Psoas muscle (tissue), 7 donors: ENCODE measurements at regions not wholly inside any gene's neighbourhood (a gene's known extent, or its start where the extent isn't known, plus 50 kb on each side); places are given as distances from the start of the nearest gene placed in this dataset.

Experiments used
- ATAC-seq, 4 donors: fragments of 200-7000 bp; cut with Tn5 transposase; one replicate each; pipeline ENCODE4 v1.9.1; 2020; ENCODE audit warnings: moderate library complexity in 3 of 4, mild to moderate bottlenecking in 2 of 4
- DNase-seq, 2 donors: peaks; one replicate each; pipeline ENCODE4 v3.0.0-alpha.2; 2020
- H3K27ac ChIP-seq: fragments of 200-600 bp; one replicate; pipeline ENCODE4 v1.8.0; 2022
- H3K27me3 ChIP-seq, 3 donors: fragments of 200-600 bp in 1 of 3; one replicate each; pipeline versions ENCODE4 v1.6.1 to v1.8.0; 2013 to 2022; ENCODE audit warnings: low read length in 2 of 3, mild to moderate bottlenecking in 2 of 3, moderate library complexity in 1 of 3; ENCODE audit not compliant: insufficient read depth in 3 of 3
- H3K36me3 ChIP-seq, 2 donors: fragments of 200-600 bp in 1 of 2; one replicate each; pipeline versions ENCODE4 v1.6.1 to v1.8.0; 2013 to 2022; ENCODE audit warnings: low read depth in 1 of 2, mild to moderate bottlenecking in 1 of 2, moderate library complexity in 1 of 2; ENCODE audit not compliant: insufficient read depth in 1 of 2
- H3K4me1 ChIP-seq: fragments of 200-600 bp; one replicate; pipeline ENCODE4 v1.8.0; 2022
- H3K4me3 ChIP-seq: fragments of 200-600 bp; one replicate; pipeline ENCODE4 v1.8.0; 2022; ENCODE audit warnings: mild to moderate bottlenecking
- H3K9me3 ChIP-seq: fragments of 200-600 bp; one replicate; pipeline ENCODE4 v1.8.0; 2022
- WGBS, 3 donors: extraction: QIAGEN DNeasy Blood & Tissue Kit; methylation state at CpG; one replicate each; pipeline versions ENCODE4 v1.1.6 to v1.1.7; 2013; 5-methylcytosine and 5-hydroxymethylcytosine counted together
- intact Hi-C, 2 donors: fragments of 100-400 bp; cut with DNase I; formaldehyde crosslinking; loops; one replicate each; pipeline versions ENCODE4 v1.11.0 to v1.14.2; 2022
- TF ChIP-seq, protein P1 (sequence below): fragments of 200-600 bp; IDR thresholded peaks from one replicate; pipeline ENCODE4 v1.8.0; 2022; ENCODE audit warnings: antibody characterized with exemption
- donor health status: healthy with polysubstance abuse.
- donor health status: DM: no; HTN: no; CAD: no; lungs with moderate emphysema.
- donor health status: Bipolar disorder and iron deficiency.
- donor health status: healthy.
- donor health status: DM: yes; HTN: yes; CAD: no.
- donor health status: DM: no; HTN: no; CAD: no.
- donor health status: DM: yes; HTN: yes; CAD: no.

DNA sequence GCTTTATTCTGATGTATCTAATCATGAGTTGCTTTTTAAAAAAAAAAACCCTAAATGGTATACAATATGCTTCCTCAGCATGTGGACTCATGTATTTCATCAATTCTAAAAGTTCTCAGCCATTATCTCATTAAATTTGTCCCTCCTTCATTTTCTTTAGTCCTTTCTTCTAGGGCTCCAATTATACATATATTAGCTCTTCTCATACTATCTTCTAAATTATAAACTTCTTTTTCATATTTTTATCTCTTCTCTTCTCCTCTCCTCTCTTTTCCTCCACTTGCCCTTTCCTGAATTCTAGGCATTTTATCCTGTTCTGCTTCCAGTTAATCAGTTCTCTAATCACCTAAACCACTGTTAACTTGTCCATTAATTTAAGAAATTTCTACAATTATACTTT, 55.0 kb upstream of the IL33 start:
- DNase-seq (no peak), ATAC-seq (no peak)
- Histone ChIP-seq H3K9me3 (peaks cover 29% of the 10 kb centered on the region), H3K27me3 (no peaks in the 10 kb centered on the region), H3K4me3 (no peak overlapping the region), H3K4me1 (no peaks in the 10 kb centered on the region), H3K27ac (no peak overlapping the region), H3K36me3 (no peaks in the 10 kb centered on the region)
- intact Hi-C loops, result no loop called here
- TF ChIP-seq, protein P1, sequence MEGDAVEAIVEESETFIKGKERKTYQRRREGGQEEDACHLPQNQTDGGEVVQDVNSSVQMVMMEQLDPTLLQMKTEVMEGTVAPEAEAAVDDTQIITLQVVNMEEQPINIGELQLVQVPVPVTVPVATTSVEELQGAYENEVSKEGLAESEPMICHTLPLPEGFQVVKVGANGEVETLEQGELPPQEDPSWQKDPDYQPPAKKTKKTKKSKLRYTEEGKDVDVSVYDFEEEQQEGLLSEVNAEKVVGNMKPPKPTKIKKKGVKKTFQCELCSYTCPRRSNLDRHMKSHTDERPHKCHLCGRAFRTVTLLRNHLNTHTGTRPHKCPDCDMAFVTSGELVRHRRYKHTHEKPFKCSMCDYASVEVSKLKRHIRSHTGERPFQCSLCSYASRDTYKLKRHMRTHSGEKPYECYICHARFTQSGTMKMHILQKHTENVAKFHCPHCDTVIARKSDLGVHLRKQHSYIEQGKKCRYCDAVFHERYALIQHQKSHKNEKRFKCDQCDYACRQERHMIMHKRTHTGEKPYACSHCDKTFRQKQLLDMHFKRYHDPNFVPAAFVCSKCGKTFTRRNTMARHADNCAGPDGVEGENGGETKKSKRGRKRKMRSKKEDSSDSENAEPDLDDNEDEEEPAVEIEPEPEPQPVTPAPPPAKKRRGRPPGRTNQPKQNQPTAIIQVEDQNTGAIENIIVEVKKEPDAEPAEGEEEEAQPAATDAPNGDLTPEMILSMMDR, result no peak

DNA sequence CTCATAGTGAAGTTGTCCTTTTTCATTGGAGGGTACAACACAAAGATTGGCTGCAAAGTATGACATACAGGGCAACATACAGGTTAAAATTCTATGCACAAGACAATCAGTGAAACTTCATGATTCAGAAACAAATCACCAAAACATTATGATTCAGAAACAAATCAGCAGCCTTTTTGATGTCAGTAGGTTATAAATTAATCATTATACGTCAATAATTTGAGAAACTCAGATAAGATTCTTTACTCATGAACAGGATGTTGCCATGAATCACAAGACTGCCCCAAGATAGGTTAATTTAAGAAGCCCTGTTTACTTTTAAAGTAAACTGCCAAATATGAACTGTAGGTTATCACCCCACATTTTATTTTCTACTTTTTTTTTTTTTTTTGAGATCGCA, 62.2 kb upstream of the IL33 start:
- Histone ChIP-seq H3K27me3 (no peaks in the 10 kb centered on the region), H3K36me3 (no peaks in the 10 kb centered on the region), H3K27ac (no peak overlapping the region), H3K4me1 (no peaks in the 10 kb centered on the region), H3K9me3 (peaks cover 5% of the 10 kb centered on the region), H3K4me3 (no peak overlapping the region)
- TF ChIP-seq, protein P1, result no peak
- WGBS, 3 donors, result 87 to 94% (median 93%) methylated on average over 2 of the region's 2 CpGs
- intact Hi-C loops, result no loop called here
- DNase-seq (no peak), ATAC-seq (no peak)

- ATAC-seq (no peak), DNase-seq (no peak)
- intact Hi-C loops, result no loop called here
- TF ChIP-seq, protein P1, result no peak
- Histone ChIP-seq H3K4me1 (no peaks in the 10 kb centered on the region), H3K27me3 (no peaks in the 10 kb centered on the region), H3K4me3 (no peak overlapping the region), H3K27ac (no peak overlapping the region), H3K9me3 (no peaks in the 10 kb centered on the region), H3K36me3 (no peaks in the 10 kb centered on the region)
- 69 to 79% (median 78%) methylated on average over 4 of the region's 4 CpGs for WGBS, 3 donors
Measured at GRCh38 chr9:6152788-6153187, 62.8 kb upstream of the IL33 start.

DNA sequence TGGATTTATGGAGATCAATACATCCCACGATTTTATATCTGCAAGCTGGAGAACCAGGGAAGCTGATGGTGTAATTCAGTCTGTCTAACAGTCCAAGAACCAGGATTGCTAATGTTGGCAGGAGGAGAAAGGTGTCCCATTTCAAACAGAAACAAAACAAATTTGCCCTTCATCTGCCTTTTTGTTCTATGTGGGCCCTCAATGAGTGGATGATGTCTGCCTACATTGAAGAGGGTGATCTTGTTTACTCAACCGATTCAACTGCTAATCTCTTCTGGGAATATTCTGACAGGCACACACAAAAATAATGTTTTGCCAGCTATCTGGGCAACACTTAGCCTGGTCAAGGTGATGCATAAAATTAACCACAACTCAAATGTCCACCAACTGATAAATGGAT, 65.1 kb upstream of the IL33 start:
- TF ChIP-seq, protein P1, result no peak
- Histone ChIP-seq H3K36me3 (no peaks in the 10 kb centered on the region), H3K27ac (no peak overlapping the region), H3K9me3 (no peaks in the 10 kb centered on the region), H3K4me1 (no peaks in the 10 kb centered on the region), H3K4me3 (no peak overlapping the region), H3K27me3 (no peaks in the 10 kb centered on the region)
- no peak for DNase-seq
- 77 to 82% (median 78%) methylated on average over 2 of the region's 2 CpGs for WGBS, 3 donors
- ATAC-seq, result no peak
- intact Hi-C loops, result no loop called here

- 76 to 87% (median 80%) methylated on average over 9 of the region's 9 CpGs for WGBS, 3 donors
- no peak for ATAC-seq
- Histone ChIP-seq H3K27ac (no peak overlapping the region), H3K36me3 (no peaks in the 10 kb centered on the region), H3K9me3 (no peaks in the 10 kb centered on the region), H3K4me1 (no peaks in the 10 kb centered on the region), H3K4me3 (no peak overlapping the region), H3K27me3 (no peaks in the 10 kb centered on the region)
- TF ChIP-seq, protein P1, result no peak
- DNase-seq, result peak; percentile 15 to 41
- intact Hi-C loops, result no loop called here
Measured at GRCh38 chr9:6149315-6149714, 66.3 kb upstream of the IL33 start.
